ENCODE measurements at regions not wholly inside any gene's neighbourhood (a gene's known extent, or its start where the extent isn't known, plus 50 kb on each side); places are given as distances from the start of the nearest gene placed in this dataset.

DNA sequence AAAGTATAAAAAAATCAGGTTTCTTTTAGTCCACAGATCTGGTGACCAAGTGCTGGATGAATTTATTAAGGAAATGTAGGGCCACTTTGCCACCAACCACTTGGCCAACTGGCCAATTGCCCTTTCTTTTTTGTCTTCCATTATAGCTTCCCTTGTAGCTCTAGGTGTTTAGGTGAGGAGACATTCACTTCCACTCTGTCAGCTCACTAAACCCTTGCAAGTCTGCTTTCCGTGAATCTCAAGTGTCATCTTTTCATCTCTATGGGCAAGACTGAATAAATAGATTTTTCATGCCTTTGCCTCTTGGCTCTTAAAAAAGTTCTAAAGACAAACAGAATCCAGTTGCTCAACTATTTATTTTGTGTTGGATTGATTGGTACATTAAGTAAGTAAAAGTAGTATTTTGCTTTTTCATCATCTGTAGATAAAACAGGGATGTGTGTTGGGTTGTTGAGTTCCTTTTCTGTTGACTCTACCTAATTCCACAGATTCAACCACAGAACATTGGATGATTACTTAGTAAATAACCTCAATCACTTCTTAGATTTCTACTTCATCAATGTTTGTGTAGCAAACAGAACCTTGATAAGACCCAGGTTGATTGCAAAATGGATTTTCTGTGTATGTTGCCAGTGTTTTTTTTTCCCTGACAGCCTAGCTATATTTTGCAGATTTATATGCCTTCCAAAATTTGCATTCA, 68.1 kb upstream of the GRXCR1 start:
- CTCF ChIA-PET = no interaction called here
- POLR2A ChIA-PET = no interaction called here
- TF ChIP-seq CTCF (IDR thresholded peaks at IDR 0.05; ENCODE audit: control extremely low read depth, extremely low read depth, low read depth, missing control alignments) = no peak
- DNase-seq (ENCODE audit: extremely low spot score) = no peak

DNA sequence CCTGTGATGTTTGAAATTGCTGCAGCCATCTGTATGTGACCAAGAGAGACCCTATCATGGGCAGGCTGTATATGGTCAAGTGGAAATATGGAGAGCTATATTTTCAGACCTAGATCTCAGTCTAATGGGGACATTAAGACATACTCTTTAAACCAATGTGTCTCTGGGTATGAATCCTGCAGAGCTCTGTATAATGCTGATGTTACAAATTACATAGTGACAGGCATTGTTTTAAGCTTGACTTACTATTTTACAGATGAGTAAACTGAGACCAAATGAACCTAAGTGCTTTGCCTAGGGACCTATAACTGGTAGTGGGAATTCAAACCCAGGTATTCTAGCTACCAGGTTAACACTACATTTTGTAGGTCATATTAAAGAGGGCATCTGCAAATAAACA, 71.3 kb upstream of the GRXCR1 start:
- ChIA-PET POLR2A (no interaction called here), CTCF (interaction anchor here (1.2 to 2.3 kb wide), 3 partner anchors 12 to 252 kb away, joined by 3 to 7 read pairs (median 4); no protein-coding TSS in a partner anchor)
- no peak for TF ChIP-seq CTCF (IDR thresholded peaks at IDR 0.05; ENCODE audit: control extremely low read depth, extremely low read depth, low read depth, missing control alignments)
- no peak for DNase-seq (ENCODE audit: extremely low spot score)

GRCh38 chr4:42819863-42820514, 72.5 kb upstream of the GRXCR1 start:
- DNase-seq (ENCODE audit: extremely low spot score) = no peak
- POLR2A ChIA-PET = no interaction called here
- no peak for TF ChIP-seq CTCF (IDR thresholded peaks at IDR 0.05; ENCODE audit: control extremely low read depth, extremely low read depth, low read depth, missing control alignments)
- CTCF ChIA-PET = interaction anchor here (0.9 to 1.9 kb wide), 2 partner anchors 11 to 23 kb away, joined by 3 to 4 read pairs; no protein-coding TSS in a partner anchor

DNA sequence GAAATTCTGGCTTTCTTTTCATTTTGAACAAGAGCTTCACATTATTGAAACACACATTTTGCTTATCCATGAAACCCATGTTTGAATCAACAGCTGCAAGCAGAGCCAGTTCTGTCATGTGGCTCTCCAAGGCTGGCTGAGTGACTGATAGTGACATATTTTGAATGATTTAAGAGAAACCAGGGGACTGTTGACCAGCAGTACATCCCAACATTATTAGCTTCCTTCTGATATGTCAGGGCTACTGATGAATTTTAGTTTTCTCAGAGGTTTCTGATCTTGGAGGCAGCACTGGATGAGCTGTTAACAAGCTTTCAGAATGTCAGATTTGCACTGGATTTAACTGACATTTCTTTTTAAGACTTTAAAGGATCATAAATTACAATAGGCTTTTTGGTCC, 74.6 kb upstream of the GRXCR1 start:
- no peak for TF ChIP-seq CTCF (IDR thresholded peaks at IDR 0.05; ENCODE audit: control extremely low read depth, extremely low read depth, low read depth, missing control alignments)
- POLR2A ChIA-PET = no interaction called here

GRCh38 chr4:42816880-42817400, 75.6 kb upstream of the GRXCR1 start:
- no peak for DNase-seq (ENCODE audit: extremely low spot score)
- no peak for TF ChIP-seq CTCF (IDR thresholded peaks at IDR 0.05; ENCODE audit: control extremely low read depth, extremely low read depth, low read depth, missing control alignments)
- ChIA-PET CTCF (interaction anchor here (1.0 to 3.2 kb wide), 6 partner anchors 10 to 266 kb away, joined by 3 to 13 read pairs (median 4); no protein-coding TSS in a partner anchor), POLR2A (no interaction called here)

More for the DNA sequence above, 74.6 kb upstream of the GRXCR1 start:
- CTCF ChIA-PET = interaction anchor here (0.8 to 3.2 kb wide), 9 partner anchors 8 to 267 kb away, joined by 3 to 13 read pairs (median 3); no protein-coding TSS in a partner anchor
- DNase-seq (ENCODE audit: extremely low spot score) = no peak

- ChIA-PET CTCF (interaction anchor here (1.1 to 3.2 kb wide), 4 partner anchors 10 to 248 kb away, joined by 3 to 13 read pairs (median 4); no protein-coding TSS in a partner anchor), POLR2A (no interaction called here)
- no peak for TF ChIP-seq CTCF (IDR thresholded peaks at IDR 0.05; ENCODE audit: control extremely low read depth, extremely low read depth, low read depth, missing control alignments)
- no peak for DNase-seq (ENCODE audit: extremely low spot score)
These were observed 76.2 kb upstream of the GRXCR1 start for GRCh38 chr4:42816189-42816879.

Measured in GM10248 (cell line).